COR-L47 (cell line): ENCODE measurements at regions not wholly inside any gene's neighbourhood (a gene's known extent, or its start where the extent isn't known, plus 50 kb on each side); places are given as distances from the start of the nearest gene placed in this dataset.
A peak's percentile ranks its signal among the peaks of the same experiment; 100 is the strongest.
"Not testable (repeated sequence)": the region's sequence is repeated elsewhere in the genome, so short reads cannot be mapped to it uniquely, and the experiment has no call there.

Experiments used
- DNase-seq: peaks from one replicate; lab custom pipeline; 2025; lab: John Stamatoyannopoulos, UW

DNA sequence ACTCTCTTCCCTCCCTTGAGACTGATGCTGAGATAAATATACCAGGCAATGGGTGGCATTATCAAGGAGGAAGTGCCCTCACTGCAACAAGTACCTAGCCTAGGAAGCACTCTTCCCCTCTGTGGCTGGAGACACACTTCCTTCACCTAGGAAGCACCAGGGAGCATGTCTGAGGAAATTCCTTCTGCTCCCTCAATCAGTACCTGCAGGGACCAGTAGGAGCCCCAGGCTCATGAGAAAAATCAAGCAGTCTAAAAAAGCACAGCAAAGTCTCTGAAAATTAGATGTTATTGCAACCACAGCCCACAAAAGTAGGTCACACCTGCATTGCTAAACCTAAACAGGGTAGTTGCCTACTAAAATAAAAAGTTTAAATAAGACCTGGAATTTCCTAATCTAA is 78.2 kb upstream of the TRPM1 start:
- DNase-seq, result no peak

DNA sequence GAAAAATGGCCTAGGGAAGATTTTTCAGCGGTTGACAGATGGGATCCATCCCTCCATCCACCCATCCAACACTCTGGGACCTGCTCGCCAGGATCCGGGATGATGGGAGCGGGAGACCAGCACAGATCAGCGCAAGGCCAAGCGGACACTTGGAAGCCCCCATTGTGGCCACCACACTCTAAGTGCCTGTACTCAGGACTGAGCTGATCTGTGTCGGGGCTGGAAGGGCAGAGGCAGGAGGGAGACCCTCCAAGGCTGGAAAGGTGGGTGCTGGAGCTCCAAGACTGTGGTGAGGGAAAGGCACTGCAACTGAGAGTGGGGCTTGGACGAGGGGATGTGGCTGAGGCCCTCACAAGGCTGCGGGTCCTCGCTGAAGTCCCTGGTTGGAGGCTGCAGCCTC is 91.8 kb upstream of the TRPM1 start:
- no peak for DNase-seq

DNA sequence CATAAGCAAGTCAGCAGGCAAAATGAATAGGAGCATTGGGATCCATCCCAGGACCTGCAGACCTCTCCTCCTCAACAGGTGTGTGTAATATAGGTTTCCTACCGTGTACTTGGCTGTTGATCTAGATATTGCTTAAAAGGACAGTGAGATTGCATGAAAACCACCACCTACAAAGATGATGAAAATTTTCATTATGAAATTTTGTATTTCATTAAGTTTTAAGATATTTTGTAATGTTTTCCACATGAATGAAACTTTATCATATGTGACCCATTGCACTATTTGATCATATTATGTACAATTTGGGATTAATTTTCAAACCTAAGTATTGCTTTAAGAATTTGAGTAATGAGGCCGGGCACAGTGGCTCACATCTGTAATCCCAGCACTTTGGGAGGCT is 94.3 kb upstream of the TRPM1 start:
- no peak for DNase-seq

DNA sequence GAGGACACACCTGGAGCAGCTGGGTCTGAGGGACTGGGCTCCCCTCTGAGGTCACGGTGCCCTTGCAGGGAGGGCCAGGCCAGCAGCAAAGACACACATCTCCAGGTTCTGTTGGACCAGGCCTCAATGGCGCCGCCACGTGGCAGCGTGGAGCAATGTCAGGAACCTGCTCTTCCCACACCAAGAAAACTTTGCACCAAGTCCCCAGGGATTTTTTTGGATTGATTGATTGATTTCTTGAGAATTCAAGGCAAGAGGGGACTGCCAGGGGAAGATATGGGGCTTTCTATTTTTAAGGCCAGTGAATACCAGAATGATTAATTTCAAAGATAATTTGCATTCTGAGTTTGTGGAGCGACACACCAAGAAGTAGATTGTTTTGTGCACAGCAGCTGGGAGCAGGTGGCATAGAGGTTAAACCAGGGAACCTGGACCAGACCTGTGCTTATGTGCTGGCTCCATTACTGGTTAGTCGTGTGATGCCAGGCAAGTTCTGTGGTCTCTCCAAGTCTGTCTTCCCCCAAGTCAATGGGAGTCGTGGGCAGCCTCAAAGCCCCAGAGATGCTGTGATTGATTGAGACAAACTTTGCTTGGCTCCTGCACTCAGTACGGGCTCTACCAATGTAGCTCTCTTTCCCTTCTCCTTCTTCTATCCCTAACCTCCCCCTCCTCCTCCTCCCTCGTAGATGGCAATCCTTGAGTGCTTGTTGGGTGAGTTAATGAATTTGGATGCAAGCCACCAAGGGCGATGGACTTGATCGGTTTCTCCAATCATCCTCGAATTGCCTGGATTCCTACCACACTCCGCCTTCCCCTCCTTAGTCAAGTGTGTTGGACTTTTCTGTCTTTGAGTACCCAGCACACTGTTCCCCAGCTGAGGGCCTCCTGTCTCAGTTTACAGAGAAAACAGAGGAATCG is 96.2 kb upstream of the TRPM1 start:
- no peak for DNase-seq

DNA sequence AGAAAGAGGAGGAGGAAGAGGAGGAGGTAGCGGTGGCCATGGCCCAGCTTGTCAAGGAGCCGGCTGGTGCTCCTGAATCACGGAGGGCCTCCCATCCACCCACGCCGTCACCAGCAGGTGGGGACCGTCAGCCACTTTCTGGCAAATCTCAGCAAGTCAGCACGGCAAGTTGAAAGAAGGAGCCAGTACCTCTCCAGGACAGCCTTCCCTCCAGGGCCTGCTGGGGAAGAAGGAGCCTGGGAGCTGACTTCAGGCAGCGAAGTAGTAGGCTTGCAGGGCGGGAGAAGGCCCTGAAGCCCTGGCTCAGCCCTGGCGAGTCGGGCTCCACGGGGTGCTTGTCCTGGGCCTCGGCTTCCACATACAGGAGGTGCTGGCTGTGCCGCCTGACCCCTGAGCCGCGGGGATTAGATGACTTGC is 99.2 kb upstream of the TRPM1 start:
- peak; percentile 34 for DNase-seq

DNA sequence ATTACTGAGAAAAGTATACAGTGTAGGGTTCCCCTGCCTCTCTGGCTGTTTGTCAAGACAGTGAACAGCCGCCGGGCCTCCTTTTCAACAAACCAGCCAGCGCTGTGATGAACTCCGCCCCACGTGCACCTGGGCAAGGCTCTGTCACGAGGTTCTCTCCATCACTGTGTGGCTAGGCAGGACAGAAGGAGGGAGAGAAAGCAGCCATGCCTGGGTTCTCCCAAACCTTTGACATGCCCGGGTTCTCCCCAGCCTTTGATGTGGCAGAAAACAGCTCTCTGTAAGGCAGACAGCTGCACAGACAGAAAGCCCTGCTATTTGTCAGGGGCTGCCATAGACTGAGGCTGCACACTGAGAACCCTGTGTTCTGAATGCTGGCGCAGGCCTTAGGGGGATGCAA is 101.4 kb upstream of the TRPM1 start:
- DNase-seq, result no peak

DNA sequence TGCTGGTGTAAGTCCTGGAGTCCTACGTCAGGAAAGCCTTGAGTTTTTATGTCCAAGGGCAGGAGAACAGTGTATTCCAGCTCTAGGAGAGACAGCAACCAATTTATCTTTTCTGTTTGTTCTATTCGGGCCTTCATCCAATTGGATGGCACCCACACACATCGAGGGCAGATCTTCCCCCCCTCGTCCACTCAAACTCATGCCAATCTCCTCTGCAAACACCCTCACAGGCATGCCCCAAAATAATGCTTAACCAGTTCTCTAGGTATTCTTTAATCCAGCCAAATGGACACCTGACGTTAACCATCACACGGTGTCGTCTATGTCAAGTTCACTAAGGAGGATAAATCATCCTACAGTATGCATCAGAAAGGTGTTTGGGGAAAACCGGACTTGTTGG is 102.5 kb upstream of the TRPM1 start:
- no peak for DNase-seq

DNA sequence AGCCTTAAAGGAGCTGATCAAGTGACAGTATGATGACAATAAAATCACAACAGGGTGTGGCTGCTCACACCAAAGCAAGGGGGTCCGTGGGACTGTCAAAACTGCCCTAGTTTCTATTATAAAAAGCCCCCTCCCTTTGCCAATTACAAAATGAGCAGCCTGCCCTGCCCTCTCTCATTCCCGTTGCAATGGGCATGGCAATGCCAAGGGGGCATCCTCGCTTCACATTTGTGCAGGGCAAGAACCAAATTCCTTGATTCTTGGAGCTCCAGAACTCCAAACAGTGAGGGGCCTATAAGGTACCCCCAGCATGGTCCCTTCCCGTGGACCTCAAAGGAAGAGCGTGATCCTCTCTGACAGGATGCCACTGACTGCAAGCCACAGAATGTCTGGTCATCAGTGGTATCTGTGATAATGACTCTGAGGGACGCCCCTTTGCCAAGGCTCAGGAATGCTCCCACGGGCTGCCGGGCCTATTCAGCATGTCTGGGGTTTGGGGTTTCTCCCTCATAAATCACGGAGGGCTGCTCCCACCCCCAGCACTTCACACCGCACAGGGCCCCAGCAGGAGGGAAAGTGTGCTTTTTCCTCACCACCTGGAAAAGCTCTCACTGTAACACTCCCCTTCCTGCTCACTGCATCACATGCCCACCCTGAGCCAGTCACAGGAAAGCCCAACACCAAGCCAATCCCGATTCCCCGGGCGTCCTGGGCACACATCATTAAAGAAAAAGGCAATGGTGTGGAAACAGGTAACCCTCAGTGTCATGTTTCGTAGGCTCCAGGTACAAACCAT is 105.1 kb upstream of the TRPM1 start:
- no peak for DNase-seq

DNA sequence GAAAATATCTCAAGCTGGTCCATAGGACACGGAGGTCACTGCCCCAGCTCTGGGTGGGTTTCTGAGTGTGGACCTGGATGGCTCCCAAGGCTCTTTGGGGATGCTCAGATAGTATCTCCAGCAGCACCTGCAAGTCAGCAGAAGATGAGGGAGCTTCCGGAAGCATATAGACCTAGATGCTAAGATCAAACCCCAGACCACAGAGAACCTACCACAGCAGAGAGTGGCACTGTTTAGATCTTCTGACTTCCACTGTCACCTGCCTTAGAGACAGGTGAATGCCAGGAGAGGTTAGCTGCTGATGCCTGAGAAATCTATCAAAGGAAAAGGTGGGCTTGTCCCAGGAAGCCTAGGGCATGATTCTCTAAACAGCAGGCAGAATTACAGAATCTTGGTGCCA is 105.7 kb upstream of the TRPM1 start:
- DNase-seq, result no peak

DNA sequence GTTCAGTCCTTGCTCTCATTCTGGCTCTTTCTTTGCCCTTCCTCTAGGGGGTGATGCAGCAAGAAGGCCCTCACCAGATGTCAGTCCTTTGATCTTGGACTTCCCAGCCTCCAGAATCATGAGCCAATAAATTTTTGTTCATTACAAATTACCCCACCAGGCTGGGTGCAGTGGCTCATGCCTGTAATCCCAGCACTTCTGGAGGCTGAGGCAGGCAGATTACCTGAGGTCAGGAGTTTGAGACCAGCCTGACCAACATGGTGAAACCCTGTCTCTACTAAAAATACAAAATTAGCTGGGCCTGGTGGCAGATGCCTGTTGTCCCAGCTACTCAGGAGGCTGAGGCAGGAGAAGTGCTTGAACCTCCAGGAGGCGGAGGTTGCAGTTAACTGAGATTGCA is 106.3 kb upstream of the TRPM1 start:
- DNase-seq, result not testable (repeated sequence)

DNA sequence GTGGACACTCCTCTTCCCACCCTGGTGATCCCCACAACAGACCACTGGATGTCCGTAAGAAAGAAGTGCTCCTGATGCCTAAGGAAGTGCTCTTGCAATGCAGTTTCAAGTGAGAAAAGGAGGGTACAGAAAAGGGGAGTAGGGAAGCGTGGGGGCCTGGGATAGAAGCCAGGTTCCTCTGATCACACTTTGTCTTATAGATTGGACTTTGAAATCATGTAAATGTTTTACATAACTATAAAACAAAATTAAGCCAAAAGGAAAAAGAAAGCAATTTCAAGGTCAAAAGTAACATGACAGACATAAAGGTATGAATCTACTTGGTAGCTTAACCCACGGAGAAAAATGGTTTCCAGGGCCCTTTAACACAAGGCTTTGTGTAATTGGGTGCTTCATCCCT is 107.3 kb upstream of the TRPM1 start:
- no peak for DNase-seq

DNA sequence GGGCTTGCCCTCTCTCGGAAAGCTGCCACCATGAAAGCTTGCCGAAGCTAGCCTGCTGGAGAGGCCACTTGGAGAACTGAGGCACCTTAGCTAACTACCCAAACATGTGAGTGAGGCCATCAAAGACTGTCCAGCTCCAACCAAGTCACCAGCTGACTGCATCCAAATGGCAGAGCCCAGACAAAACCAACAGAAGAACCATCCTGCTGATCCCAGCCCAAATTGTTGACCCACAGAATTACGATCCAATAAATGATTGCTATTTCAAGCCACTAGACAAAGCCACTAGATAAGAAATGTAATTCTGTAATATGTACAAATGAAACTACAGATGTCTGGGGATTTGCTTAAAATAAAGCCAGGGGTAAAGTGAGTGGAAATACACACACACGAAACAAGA is 109.8 kb upstream of the TRPM1 start:
- DNase-seq, result no peak

DNA sequence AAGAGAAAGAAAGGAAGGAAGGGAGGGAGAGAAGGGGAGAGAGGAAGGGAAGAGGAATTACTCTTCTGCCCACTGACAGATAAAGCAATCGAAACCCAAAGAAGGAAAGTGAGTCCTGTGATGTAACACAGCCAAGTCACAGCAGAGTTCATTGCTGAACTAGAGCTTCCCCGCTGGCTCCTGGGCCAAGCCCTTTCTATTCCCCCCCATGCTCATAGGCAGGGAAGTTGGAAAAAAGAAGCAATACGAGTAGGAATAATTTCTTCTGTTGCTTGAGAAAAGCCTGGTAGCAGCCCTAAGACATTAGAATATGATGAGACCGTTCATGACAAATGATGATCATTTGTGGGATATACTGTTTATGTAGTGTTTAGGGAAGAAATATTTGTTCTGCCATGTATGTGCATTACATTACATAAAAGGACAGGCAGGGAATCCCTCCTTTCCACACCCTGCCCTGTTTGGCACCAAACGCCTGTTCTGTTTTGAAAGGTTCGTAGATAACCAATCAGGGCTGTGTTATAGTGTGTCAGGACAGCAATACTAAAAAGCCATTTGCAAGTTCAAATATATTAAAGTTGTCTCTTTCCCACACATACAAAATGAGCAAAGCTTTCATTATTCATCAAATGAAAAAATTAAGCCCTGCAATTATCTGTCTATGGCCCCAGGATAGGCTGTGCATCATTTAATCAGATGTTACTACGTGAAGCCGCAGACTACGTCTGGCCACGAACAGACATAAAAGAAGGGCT is 111.0 kb upstream of the TRPM1 start:
- DNase-seq, result no peak

DNA sequence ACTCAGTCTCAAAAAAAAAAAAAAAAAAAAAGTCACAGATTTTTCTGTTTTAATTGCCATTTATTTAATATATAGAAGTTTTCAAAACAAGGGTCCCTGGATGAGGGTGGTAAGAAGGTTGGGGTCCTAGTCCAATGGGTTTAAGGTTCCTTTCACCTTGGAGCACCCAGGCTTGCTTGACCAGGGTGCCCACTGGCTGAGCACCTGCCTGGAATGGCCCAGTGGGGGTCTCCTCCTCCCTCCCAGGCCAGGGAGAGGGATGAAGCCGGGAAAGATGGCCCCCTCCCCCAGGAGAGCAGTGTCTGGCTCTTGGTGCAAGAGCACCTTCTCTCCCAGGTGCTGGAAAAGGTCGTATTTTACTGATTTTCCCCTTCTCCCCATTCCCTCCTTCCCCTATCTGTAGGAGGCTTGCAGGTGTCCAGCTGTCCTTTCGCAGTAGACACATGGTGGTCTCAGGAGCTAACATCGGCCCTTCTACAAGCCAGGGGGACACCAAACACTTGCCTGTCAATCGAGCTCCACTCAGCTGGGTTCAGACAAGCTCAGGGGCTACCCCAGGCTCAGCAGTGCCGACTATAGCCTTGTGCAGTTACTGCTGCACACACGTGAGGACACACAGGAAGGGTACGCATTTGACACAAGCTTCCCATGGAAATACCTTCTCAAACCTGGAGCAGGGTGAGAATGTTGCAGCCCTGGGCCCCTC is 112.3 kb upstream of the KLF13 start:
- no peak for DNase-seq

DNA sequence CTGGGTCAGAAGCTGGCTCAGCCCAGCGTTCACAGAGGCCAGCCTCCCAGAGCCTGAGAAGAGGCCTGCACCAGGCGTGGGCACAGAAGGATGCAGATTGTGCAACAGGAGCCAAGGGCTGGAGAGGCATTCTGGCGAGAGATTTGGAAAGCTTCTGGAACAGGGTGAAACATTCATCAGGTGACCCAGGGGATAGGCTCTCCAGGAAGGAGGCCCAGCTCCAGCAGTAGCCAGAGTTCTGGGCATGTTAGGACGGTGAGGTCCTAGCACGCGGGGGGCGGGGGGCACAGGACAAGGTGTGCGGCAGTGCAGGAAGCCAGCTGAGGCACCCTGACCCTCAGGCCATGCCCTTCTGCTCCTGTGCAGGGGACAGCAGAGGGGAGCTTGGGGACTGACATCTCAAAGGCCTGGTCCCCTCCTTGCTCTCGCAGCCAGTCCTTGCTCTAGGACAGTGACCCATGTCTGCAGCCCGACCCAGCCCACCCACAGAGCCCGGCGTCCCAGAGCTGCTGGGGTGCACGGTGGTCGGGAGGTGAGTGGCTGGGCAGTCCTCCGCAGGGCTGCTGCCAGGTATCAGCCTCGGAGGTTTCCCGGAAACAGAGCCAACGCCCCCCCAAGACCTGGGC is 111.7 kb upstream of the KLF13 start:
- no peak for DNase-seq

DNA sequence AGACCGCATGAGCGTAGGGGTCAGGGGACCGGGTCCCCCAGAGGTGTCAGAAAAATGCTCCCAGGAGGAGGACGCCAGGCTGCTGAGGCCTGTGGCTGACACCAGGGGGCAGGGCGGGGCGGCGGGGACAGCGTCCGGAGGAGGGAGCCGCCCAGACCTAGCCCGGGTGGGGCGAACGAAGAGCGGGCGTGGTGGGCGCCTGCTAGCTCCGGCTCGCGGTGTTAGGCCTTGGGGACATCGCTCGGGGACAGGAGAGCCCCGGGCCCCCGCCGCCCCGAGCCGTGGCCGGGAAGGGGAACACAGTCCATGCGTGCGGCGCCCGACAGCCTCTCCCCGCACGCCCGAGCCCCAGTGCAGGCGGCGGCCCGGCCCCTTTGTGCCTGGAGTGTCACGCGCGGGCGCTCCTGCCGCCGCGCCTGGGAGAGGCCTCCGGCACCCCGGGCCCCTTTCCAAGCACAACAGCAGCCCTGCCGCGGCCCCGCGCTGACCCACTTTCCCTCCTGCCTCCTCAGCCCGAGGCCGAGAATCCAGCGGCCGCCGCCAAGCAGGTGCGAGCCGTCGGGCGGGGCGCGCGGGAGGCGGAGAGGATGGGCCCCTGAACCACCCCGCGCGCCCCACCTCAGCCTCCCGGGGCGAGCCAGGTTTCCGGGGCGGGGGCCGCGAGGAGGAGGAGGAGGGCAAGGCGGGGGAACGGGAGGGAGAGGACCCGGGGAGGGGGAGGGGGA is 111.0 kb upstream of the KLF13 start:
- DNase-seq, result peak; percentile 79

DNA sequence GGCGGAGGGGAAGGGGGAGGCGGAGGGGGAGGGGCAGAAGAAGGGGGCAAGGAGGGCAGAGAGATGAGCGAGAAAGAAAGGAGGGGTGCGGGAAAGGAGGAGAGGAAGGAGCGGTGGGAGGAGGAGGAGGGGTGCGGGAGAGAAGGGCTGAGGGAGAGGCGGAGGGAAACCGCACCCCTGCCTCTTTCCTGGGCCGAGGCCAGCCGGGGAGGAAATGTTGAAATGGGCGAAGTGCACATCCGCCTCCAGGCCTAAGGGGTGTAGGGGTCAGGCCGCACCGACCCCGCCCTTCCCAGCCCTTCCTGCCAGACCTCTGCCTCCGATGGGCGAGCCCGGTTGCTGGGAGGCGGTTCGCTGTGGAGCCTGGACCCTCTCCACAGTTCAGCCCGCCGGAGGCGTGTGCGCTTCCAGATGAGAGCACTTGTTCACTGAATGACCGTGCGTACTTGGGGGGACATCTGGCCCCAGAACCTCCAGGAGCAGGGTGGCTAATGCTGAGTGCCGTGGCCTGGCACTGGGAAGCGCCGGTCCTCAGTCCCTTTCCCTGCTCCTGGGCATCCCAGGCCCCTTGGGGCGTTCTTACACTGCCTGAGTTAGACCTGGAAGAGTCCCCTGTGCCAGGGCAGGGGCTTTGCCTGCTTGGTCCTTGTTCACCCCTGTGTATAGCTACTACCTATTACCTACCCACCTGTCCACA is 110.3 kb upstream of the KLF13 start:
- DNase-seq, result peak; percentile 44

DNA sequence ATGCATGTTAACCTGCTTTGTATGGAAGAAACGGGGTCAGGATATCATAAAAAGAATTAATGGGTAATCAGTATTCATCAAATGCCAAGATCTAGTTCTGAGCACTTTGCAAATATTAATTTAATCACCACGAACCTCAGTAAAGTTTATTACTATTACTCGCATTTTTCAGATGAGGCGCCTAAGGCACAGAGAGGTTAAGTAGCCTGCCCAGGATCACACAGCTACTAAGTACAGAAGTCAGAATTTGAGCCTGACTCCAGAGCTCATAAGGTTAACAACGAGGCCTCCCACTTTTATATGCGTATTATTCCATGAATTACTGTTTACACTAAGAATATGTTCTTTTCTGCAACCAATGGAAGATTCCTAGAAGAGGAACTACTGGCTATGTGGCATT is 109.6 kb upstream of the KLF13 start:
- no peak for DNase-seq

DNA sequence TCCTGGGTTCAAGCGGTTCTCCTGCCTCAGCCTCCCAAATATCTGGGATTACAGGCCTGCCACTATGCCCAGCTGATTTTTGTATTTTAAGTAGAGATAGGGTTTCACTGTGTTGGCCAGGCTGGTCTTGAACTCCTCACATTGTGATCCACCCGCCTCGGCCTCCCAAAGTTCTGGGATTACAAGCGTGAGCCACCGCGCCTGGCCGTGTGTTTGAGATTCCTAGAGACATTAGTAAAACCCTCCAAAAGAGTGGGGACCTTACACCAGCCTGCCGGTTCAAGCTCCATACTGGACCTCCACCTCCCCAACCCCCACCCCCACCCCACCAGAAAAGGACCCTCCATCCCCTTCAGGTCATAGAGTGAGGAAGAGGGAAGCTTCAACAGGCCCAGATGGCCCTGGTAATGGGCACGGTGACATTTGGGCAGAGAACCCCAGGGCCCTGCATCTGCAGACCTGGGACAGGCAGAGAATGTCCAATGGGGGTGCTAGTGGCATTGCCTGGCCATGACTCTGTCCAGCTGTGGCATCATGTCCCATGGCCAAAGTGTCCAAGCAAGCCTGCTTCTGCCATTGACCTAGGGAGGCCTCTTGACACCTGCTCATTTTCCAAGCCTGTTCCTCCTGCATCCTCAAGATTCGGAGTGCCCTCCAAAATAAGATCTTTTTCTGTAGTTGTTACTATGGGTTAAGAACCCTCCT is 108.9 kb upstream of the KLF13 start:
- no peak for DNase-seq

DNA sequence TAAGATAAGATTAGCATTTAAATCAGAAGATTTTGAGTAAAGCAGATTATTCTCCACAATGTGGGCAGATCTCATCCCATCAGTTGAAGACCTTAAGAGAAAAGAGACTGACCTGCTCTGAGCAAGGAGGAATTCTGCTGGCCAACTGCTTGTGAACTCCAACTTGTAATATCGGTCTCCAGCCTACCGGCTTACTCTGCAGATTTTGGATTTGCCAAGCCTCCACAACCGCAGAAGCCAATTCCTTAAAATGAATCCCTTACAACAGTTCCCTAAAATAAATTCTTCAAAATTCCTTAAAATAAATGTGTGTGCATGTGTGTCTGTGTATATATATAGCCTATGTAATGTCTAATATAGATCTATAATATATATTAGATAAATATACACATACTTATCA is 107.4 kb upstream of the KLF13 start:
- no peak for DNase-seq
